HepG2 (cell line): ENCODE measurements at regions not wholly inside any gene's neighbourhood (a gene's known extent, or its start where the extent isn't known, plus 50 kb on each side); places are given as distances from the start of the nearest gene placed in this dataset.
"Not testable (repeated sequence)": the region's sequence is repeated elsewhere in the genome, so short reads cannot be mapped to it uniquely, and the experiment has no call there.

Experiments used
- ATAC-seq: fragments of 200-7000 bp; cut with Tn5 transposase; 3 replicates; pipeline ENCODE4 v1.9.1; 2020; ENCODE audit warnings: mild to moderate bottlenecking, moderate library complexity
- BruUV-seq: library from RNA; stranded (reverse); fragments of 400-500 nt; replicated peaks from 2 replicates; lab custom pipeline; 2021; lab: Mats Ljungman, UMichigan
- CTCF ChIA-PET: fragments of 300-600 bp; formaldehyde crosslinking; extraction: SDS; loops from one replicate; lab custom pipeline; 2021; ENCODE audit warnings: low total read pairs, inconsistent platforms, low intra/inter-chr PET ratio; lab: Yijun Ruan, JAX
- POLR2A ChIA-PET: fragments of 350-600 bp; sonication (Branson Sonifier 250); formaldehyde crosslinking; loops from one replicate; lab custom pipeline; 2020; ENCODE audit warnings: antibody characterized with exemption, inconsistent platforms; lab: Yijun Ruan, JAX
- DNase-seq: peaks from one replicate; pipeline ENCODE4 v3.0.0-alpha.2; 2015; ENCODE audit warnings: low spot score
- FAIRE-seq: peaks from 3 replicates; lab custom pipeline; 2011; peaks lifted over from hg19 to GRCh38; lab: Jason Lieb, UNC
- H2AFZ ChIP-seq: one replicate; pipeline ENCODE4 v1.6.1; 2011; ENCODE audit warnings: low read length, inconsistent platforms
- H3K27ac ChIP-seq: fragments of 300-600 bp; 3 replicates; pipeline ENCODE4 v1.8.0; 2011; ENCODE audit warnings: mixed run types, mild to moderate bottlenecking, mixed read lengths, low read length, inconsistent platforms; ENCODE audit not compliant: insufficient read depth; ENCODE audit errors: extremely low read length
- H3K27me3 ChIP-seq, 2 experiments: fragments of 200-600 bp in 1 of 2; 2 replicates in 1 of 2; 3 replicates in 1 of 2; pipeline versions ENCODE4 v1.6.0 to v1.8.0; 2011; ENCODE audit warnings: low read length in 2 of 2, mild to moderate bottlenecking in 2 of 2, moderate library complexity in 2 of 2, inconsistent platforms in 1 of 2; ENCODE audit not compliant: insufficient read depth in 2 of 2, control insufficient read depth in 1 of 2
- H3K36me3 ChIP-seq, 2 experiments: fragments of 200-600 bp in 1 of 2; replicated peaks in 1 of 2; 2 replicates in 1 of 2; 3 replicates in 1 of 2; pipeline versions ENCODE4 v1.5.1 to v1.8.0; 2011; ENCODE audit warnings: low read length in 2 of 2, inconsistent platforms in 1 of 2; ENCODE audit not compliant: insufficient read depth in 2 of 2, control insufficient read depth in 1 of 2
- H3K4me1 ChIP-seq: 2 replicates; pipeline ENCODE4 v1.5.1; 2012; ENCODE audit warnings: low read length, inconsistent platforms; ENCODE audit not compliant: insufficient read depth
- H3K4me2 ChIP-seq: 2 replicates; pipeline ENCODE4 v1.6.0; 2011; ENCODE audit warnings: low read depth, low read length, inconsistent platforms
- H3K4me3 ChIP-seq, 3 experiments: fragments of 200-600 bp in 1 of 3; sonication (generic), shearing (Covaris generic) in 1 of 3; replicated peaks in 1 of 3; 2 replicates each; pipeline ENCODE4 v1.5.1; 2011 to 2016; ENCODE audit warnings: low read length in 3 of 3, inconsistent platforms in 2 of 3, low read depth in 2 of 3, mild to moderate bottlenecking in 2 of 3, control low read depth in 1 of 3, mixed read lengths in 1 of 3; ENCODE audit not compliant: insufficient read depth in 1 of 3
- H3K79me2 ChIP-seq: one replicate; pipeline ENCODE4 v1.6.1; 2011; ENCODE audit warnings: low read length, inconsistent platforms; ENCODE audit not compliant: insufficient read depth
- H3K9ac ChIP-seq: 2 replicates; pipeline ENCODE4 v1.6.0; 2011; ENCODE audit warnings: mild to moderate bottlenecking, low read depth, low read length, inconsistent platforms; ENCODE audit not compliant: insufficient read depth
- H3K9me3 ChIP-seq: 2 replicates; pipeline ENCODE4 v1.5.1; 2012; ENCODE audit warnings: mild to moderate bottlenecking, low read length
- H4K20me1 ChIP-seq: 2 replicates; pipeline ENCODE4 v1.6.0; 2011; ENCODE audit warnings: inconsistent platforms, mild to moderate bottlenecking, low read length, moderate library complexity; ENCODE audit not compliant: insufficient read depth
- IKZF1 ChIP-seq: fragments of 450-650 bp; IDR thresholded peaks from 2 replicates; pipeline ENCODE4 v1.7.1; 2016
- SOX6 ChIP-seq, 2 experiments: fragments of 450-650 bp in 1 of 2; sonication (generic) in 1 of 2; formaldehyde crosslinking in 1 of 2; IDR thresholded peaks; 2 replicates each; pipeline versions ENCODE4 v1.4.0 to v1.6.1; 2017 to 2020; ENCODE audit warnings: antibody characterized with exemption in 1 of 2, mild to moderate bottlenecking in 1 of 2, missing genetic modification reagents in 1 of 2
- ZBTB39 ChIP-seq: sonication (generic); formaldehyde crosslinking; IDR thresholded peaks from 2 replicates; pipeline ENCODE4 v1.5.0; 2020; ENCODE audit warnings: missing genetic modification reagents
- ZNF282 ChIP-seq: fragments of 450-650 bp; IDR thresholded peaks from 2 replicates; pipeline ENCODE4 v1.6.1; 2018; ENCODE audit not compliant: partially characterized antibody
- WGBS: methylation state at CpG from one replicate; pipeline ENCODE4 v1.1.6; 2017; ENCODE audit warnings: low lambda C conversion rate; 5-methylcytosine and 5-hydroxymethylcytosine counted together
- in situ Hi-C: cut with HindIII; loops from 2 replicates; pipeline ENCODE4 v1.10.0; 2017; ENCODE audit warnings: low pct_unique_long_range_greater_than_20kb; ENCODE audit not compliant: extremely low pct_ligation_motif_present
- intact Hi-C: fragments of 100-400 bp; cut with micrococcal nuclease; formaldehyde crosslinking; loops from one replicate; pipeline ENCODE4 v1.10.0; 2022; ENCODE audit not compliant: unreplicated experiment
- TF ChIP-seq, protein P1 (sequence below): sonication (generic); formaldehyde crosslinking; conservative IDR thresholded peaks from 2 replicates; pipeline ENCODE4 v1.8.1; 2023; ENCODE audit warnings: missing genetic modification reagents

GRCh38 chr16:22643203-22643602, 132.5 kb downstream of the NPIPB5 start:
- H3K4me3 ChIP-seq; H3K9me3 ChIP-seq; BruUV-seq; H3K4me1 ChIP-seq; H3K79me2 ChIP-seq; H2AFZ ChIP-seq; H3K4me2 ChIP-seq; DNase-seq; H3K9ac ChIP-seq; H3K27ac ChIP-seq; H3K36me3 ChIP-seq; ATAC-seq; intact Hi-C loops; FAIRE-seq; H4K20me1 ChIP-seq; POLR2A ChIA-PET; CTCF ChIA-PET; in situ Hi-C loops; TF ChIP-seq SOX6 (CRISPR knock-in tag; IDR thresholded peaks at IDR 0.05): not testable (repeated sequence)
- WGBS, result 33% methylated on average over 5 of the region's 5 CpGs
- peaks cover 0 to 14% of the 10 kb centered on the region in 2 experiments; a peak in 2 of 5 replicates for H3K27me3 ChIP-seq
- TF ChIP-seq ZNF282, result peak; percentile 37
- TF ChIP-seq ZBTB39 (CRISPR knock-in tag), result peak; percentile 65; the same call in 1 of the 2 replicates
- TF ChIP-seq, protein P1, sequence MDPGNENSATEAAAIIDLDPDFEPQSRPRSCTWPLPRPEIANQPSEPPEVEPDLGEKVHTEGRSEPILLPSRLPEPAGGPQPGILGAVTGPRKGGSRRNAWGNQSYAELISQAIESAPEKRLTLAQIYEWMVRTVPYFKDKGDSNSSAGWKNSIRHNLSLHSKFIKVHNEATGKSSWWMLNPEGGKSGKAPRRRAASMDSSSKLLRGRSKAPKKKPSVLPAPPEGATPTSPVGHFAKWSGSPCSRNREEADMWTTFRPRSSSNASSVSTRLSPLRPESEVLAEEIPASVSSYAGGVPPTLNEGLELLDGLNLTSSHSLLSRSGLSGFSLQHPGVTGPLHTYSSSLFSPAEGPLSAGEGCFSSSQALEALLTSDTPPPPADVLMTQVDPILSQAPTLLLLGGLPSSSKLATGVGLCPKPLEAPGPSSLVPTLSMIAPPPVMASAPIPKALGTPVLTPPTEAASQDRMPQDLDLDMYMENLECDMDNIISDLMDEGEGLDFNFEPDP, result 0 out of 2 replicates have a peak, but pooled peaks have one; percentile 69
- peak; percentile 73; the same call in 1 of the 2 replicates for TF ChIP-seq IKZF1
- TF ChIP-seq SOX6 (IDR thresholded peaks at IDR 0.05), result peak; percentile 60; the same call in 1 of the 2 replicates
